ENCODE measurements at regions not wholly inside any gene's neighbourhood (a gene's known extent, or its start where the extent isn't known, plus 50 kb on each side); places are given as distances from the start of the nearest gene placed in this dataset.
"Not testable (repeated sequence)": the region's sequence is repeated elsewhere in the genome, so short reads cannot be mapped to it uniquely, and the experiment has no call there.

DNA sequence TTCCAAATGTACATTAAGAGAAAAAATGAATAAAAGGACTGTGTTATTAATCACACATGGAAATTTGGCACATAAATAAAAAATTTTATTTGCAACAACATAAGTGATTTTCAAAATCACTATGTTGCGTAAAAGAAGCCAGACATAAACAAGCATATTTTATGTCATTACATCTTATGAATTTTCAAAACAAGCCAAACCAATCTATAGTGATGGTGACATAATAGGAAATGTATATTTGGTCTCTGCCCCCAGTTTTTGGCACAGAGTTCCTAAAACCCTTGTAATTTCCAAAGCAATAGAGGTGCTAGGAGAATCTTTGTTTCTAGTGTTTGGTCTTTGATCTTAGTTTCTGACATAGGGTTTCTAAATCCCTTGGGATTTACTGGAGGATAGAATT, 543.3 kb downstream of the ZBBX start:
- TF ChIP-seq, protein P1, sequence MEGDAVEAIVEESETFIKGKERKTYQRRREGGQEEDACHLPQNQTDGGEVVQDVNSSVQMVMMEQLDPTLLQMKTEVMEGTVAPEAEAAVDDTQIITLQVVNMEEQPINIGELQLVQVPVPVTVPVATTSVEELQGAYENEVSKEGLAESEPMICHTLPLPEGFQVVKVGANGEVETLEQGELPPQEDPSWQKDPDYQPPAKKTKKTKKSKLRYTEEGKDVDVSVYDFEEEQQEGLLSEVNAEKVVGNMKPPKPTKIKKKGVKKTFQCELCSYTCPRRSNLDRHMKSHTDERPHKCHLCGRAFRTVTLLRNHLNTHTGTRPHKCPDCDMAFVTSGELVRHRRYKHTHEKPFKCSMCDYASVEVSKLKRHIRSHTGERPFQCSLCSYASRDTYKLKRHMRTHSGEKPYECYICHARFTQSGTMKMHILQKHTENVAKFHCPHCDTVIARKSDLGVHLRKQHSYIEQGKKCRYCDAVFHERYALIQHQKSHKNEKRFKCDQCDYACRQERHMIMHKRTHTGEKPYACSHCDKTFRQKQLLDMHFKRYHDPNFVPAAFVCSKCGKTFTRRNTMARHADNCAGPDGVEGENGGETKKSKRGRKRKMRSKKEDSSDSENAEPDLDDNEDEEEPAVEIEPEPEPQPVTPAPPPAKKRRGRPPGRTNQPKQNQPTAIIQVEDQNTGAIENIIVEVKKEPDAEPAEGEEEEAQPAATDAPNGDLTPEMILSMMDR (IDR thresholded peaks at IDR 0.05), result no peak
- no peak overlapping the region for H3K4me3 ChIP-seq

DNA sequence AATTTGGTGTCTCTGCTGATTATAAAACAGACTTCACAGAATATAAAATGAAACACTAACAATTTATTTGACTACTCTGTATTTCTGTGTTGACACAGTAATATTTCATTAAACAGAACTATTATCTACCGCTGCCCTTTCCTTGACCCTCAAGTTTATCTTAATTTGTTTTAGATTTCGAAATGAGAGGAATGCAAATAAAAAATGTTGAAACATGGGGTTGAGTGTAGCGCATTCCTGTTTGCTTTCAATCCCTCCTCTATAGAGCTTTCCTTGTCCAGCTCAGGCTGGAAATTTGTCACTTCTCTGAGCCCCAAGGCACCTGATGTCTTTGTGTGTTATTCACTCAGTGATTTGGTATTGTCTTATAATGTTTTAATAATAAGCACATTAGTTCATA, 550.2 kb downstream of the ZBBX start:
- Histone ChIP-seq H3K27me3 (no peaks in the 10 kb centered on the region), H3K9me3 (no peaks in the 10 kb centered on the region), H3K27ac (no peak overlapping the region), H3K4me3 (no peak overlapping the region), H3K9ac (ENCODE audit: low read depth in 2 of 2, low read length in 2 of 2) (no peak overlapping the region), H3K36me3 (no peaks in the 10 kb centered on the region), H3K4me1 (no peaks in the 10 kb centered on the region)
- intact Hi-C loops (cut with DNase I), result no loop called here
- no peak for DNase-seq
- TF ChIP-seq, protein P1 (IDR thresholded peaks at IDR 0.05), result no peak

More for the DNA sequence above, 543.3 kb downstream of the ZBBX start:
- no peaks in the 10 kb centered on the region for H3K4me1 ChIP-seq
- H3K36me3 ChIP-seq, result no peaks in the 10 kb centered on the region
- H3K27me3 ChIP-seq, result no peaks in the 10 kb centered on the region
- no peak overlapping the region for H3K27ac ChIP-seq
- H3K9ac ChIP-seq (ENCODE audit: low read depth in 2 of 2, low read length in 2 of 2), result no peak overlapping the region
- intact Hi-C loops (cut with DNase I), result no loop called here
- no peak for DNase-seq
- no peaks in the 10 kb centered on the region for H3K9me3 ChIP-seq

DNA sequence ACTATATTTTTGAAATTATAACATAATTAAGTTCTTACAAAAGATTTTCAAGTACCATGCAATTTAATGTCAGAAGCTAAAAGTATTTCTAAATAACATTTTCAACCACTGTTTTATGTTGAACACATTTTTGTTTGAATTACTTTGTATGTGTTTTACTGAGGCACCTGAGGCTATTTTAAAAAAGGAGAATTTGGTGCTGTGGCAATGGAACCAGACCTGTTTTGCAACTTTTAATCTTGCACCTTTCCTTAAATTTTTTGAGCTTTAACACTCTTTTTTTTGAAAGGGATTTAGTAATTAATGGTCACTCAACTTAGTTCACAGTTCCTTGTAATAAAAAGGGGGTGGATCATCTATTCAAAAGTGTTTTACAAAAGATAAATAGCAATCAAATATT, 561.6 kb downstream of the ZBBX start:
- Histone ChIP-seq H3K36me3 (no peaks in the 10 kb centered on the region), H3K27ac (no peak overlapping the region), H3K9ac (ENCODE audit: low read depth in 2 of 2, low read length in 2 of 2) (no peak overlapping the region), H3K9me3 (no peaks in the 10 kb centered on the region), H3K27me3 (no peaks in the 10 kb centered on the region), H3K4me1 (no peaks in the 10 kb centered on the region), H3K4me3 (no peak overlapping the region)
- TF ChIP-seq, protein P1 (IDR thresholded peaks at IDR 0.05), result no peak
- intact Hi-C loops (cut with DNase I), result no loop called here
- DNase-seq, result no peak

DNA sequence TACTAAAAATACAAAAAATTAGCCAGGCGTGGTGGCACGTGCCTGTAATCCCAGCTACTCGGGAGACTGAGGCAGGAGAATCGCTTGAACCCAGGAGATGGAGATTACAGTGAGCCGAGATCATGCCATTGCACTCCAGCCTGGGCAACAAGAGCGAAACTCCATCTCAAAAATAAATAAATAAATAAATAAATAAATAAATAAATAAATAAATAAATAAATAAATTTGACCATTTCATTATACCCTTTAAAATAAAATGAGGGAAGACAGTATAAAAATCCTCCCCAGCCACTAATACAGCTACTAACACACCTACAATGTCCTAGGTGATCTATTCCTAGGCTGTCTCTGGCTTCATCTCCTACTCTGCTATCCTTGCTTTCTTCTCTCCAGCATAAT, 562.8 kb downstream of the ZBBX start:
- DNase-seq; intact Hi-C loops (cut with DNase I): not testable (repeated sequence)

DNA sequence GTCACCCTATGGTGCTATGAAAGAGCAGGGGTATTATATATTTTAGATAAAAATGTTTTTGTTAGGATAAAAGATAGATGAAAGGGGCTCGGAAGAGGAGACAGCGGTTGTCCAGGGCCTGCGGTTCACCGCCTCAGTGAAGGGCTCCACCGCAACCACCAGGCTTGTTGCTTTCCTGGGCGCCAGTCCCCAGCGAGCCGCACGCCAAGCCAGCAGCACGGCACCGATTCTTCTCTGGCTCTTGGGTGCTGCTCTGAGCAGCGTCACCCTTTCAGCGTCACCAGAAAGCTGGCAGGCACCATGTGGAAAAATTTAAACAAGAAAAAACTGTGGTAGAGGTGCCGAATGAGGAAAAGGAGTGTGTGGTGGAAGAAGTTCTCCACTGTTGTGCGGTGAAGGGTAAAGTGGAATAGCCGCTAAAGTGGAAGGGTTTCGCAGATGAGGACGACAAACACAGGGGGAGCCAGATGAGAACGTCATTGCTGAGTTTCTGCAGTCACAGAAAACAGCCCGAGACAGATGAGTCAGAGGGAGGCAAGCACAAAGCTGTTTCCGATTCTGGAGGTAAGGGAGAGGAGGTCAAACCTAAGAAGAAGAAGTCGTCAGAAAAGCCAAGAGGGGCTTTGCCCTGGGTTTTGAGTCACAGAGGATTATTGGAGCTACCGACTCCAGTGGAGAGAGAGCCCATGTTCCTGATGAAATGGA, 569.2 kb downstream of the ZBBX start:
- no peaks in the 10 kb centered on the region for H3K36me3 ChIP-seq

More for the DNA sequence above, 562.8 kb downstream of the ZBBX start:
- not testable (repeated sequence) for H3K9me3 ChIP-seq; H3K36me3 ChIP-seq; H3K4me3 ChIP-seq; H3K9ac ChIP-seq (ENCODE audit: low read depth in 2 of 2, low read length in 2 of 2); H3K27me3 ChIP-seq; H3K27ac ChIP-seq; H3K4me1 ChIP-seq

DNA sequence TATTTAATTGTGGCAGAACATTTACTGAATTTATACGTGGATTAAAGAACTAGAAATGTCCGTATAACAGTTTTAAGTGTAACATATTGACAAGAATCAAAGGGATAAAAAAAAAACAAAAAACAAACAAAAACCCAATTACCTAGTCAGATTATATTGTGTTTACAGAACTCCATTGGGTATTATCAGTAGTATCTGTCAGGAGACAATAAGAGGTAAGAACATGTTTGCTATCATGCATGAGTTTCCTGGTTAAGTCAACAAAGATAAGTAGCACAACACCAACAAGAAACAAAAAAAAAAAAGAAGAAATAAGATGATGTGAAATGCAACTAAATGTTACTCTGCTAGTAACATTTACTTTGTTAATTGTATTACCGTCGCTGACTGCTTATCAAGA, 570.6 kb downstream of the ZBBX start:
- no peak overlapping the region for H3K9ac ChIP-seq (ENCODE audit: low read depth in 2 of 2, low read length in 2 of 2)
- no peak overlapping the region for H3K4me3 ChIP-seq
- H3K27me3 ChIP-seq, result no peaks in the 10 kb centered on the region
- no peak overlapping the region for H3K27ac ChIP-seq
- TF ChIP-seq, protein P1 (IDR thresholded peaks at IDR 0.05), result no peak
- intact Hi-C loops (cut with DNase I), result no loop called here
- DNase-seq, result no peak
- H3K9me3 ChIP-seq, result no peaks in the 10 kb centered on the region
- no peaks in the 10 kb centered on the region for H3K4me1 ChIP-seq
- H3K36me3 ChIP-seq, result no peaks in the 10 kb centered on the region

More for the DNA sequence above, 569.2 kb downstream of the ZBBX start:
- Histone ChIP-seq H3K4me1 (no peaks in the 10 kb centered on the region), H3K4me3 (no peak overlapping the region), H3K9ac (ENCODE audit: low read depth in 2 of 2, low read length in 2 of 2) (no peak overlapping the region), H3K27me3 (no peaks in the 10 kb centered on the region), H3K27ac (no peak overlapping the region), H3K9me3 (no peaks in the 10 kb centered on the region)
- intact Hi-C loops (cut with DNase I), result no loop called here
- DNase-seq, result no peak
- TF ChIP-seq, protein P1 (IDR thresholded peaks at IDR 0.05), result no peak
